Breast epithelium (tissue), 4 donors: ENCODE measurements at regions not wholly inside any gene's neighbourhood (a gene's known extent, or its start where the extent isn't known, plus 50 kb on each side); places are given as distances from the start of the nearest gene placed in this dataset.

Experiments
- DNase-seq, 2 donors: peaks; one replicate each; pipeline ENCODE4 v3.0.0-alpha.2; 2019; ENCODE audit warnings: low spot score in 2 of 2
- H3K27ac ChIP-seq, 2 donors: fragments of 200-600 bp; sonication (generic) in 1 of 2; one replicate each; pipeline ENCODE4 v1.5.1; 2016 to 2019; ENCODE audit warnings: mild to moderate bottlenecking in 1 of 2
- H3K27me3 ChIP-seq, 2 donors: fragments of 200-600 bp; sonication (generic) in 1 of 2; one replicate each; pipeline versions ENCODE4 v1.5.1 to v1.6.0; 2017 to 2019; ENCODE audit warnings: control low read depth in 1 of 2, mild to moderate bottlenecking in 1 of 2
- H3K36me3 ChIP-seq: fragments of 200-600 bp; one replicate; pipeline ENCODE4 v1.5.1; 2019
- H3K4me1 ChIP-seq, 2 donors: fragments of 200-600 bp; sonication (generic); one replicate each; pipeline ENCODE4 v1.5.1; 2016 to 2019; ENCODE audit warnings: control low read depth in 1 of 2
- H3K4me3 ChIP-seq, 3 donors: fragments of 200-600 bp; sonication (generic); 1 replicate in 2 of 3; 2 replicates in 1 of 3; pipeline ENCODE4 v1.5.1; 2016 to 2019; ENCODE audit warnings: mild to moderate bottlenecking in 3 of 3, moderate library complexity in 2 of 3
- H3K9me3 ChIP-seq, 2 donors: fragments of 200-600 bp; sonication (generic) in 1 of 2; one replicate each; pipeline ENCODE4 v1.5.1; 2016 to 2019; ENCODE audit warnings: control low read depth in 1 of 2
- CTCF ChIP-seq, 3 donors: fragments of 450-650 bp; IDR thresholded peaks; one replicate each; pipeline ENCODE4 v1.5.1; 2016 to 2017; ENCODE audit warnings: antibody characterized with exemption in 3 of 3, mild to moderate bottlenecking in 3 of 3, moderate library complexity in 3 of 3
- POLR2A ChIP-seq: fragments of 450-650 bp; IDR thresholded peaks from one replicate; pipeline ENCODE4 v1.6.1; 2016; ENCODE audit warnings: antibody characterized with exemption, mild to moderate bottlenecking, moderate library complexity
- POLR2AphosphoS5 ChIP-seq, 3 donors: sonication (generic); formaldehyde crosslinking; IDR thresholded peaks; one replicate each; pipeline ENCODE4 v1.6.1; 2017; ENCODE audit warnings: antibody characterized with exemption in 3 of 3
- intact Hi-C: fragments of 100-400 bp; cut with DNase I; formaldehyde crosslinking; loops from one replicate; pipeline ENCODE4 v1.15.1; 2023; ENCODE audit warnings: low total_unique reads

DNA sequence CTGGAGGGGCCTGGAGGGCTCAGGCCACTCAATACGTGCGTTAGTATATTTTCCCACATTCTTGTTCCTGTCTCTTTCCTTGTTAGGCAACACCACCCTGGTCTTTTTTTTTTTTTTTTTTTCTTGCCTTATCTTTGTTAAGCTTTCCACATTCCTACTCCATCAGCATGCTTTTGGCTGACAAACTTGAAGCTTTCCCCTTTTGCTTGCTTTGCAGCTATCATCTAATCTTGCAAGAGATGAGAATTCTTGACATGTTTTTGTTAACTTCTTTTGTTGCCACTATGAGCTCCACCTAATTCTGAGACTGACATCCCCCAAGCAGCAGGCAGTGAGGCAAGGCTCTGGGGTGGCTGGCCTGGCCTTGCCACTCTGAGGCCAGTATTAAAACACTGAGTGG, 52.5 kb upstream of the NRP1 start:
- intact Hi-C loops = no loop called here
- no peaks in the 10 kb centered on the region for H3K27me3 ChIP-seq
- no peaks in the 10 kb centered on the region for H3K9me3 ChIP-seq
- TF ChIP-seq POLR2A = no peak
- TF ChIP-seq CTCF (IDR thresholded peaks at IDR 0.05) = no peak
- TF ChIP-seq POLR2AphosphoS5 (IDR thresholded peaks at IDR 0.05) = no peak
- no peaks in the 10 kb centered on the region for H3K36me3 ChIP-seq
- no peaks in the 10 kb centered on the region for H3K4me1 ChIP-seq
- H3K4me3 ChIP-seq = no peak overlapping the region
- H3K27ac ChIP-seq = no peak overlapping the region
- no peak for DNase-seq

DNA sequence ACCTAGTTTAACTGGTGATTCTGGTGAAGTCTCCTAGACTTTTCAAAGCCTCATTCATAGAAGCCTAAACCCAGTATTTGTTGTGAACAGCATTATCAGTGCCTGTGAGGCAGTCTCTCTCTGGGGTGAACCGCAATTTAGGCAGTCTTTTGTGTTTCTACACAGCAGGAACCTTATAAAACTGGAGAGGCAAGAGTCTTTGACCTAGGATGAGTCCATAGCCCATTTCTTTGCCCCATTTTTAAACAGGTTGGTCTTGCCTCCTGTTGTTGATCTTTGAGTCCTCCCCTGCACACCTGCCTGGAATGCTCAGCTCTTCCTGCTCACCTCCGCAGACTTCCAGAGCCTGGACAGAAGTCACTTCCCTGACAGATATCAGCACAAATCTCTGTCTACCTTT, 51.2 kb upstream of the NRP1 start:
- intact Hi-C loops = no loop called here
- Histone ChIP-seq H3K4me3 (no peak overlapping the region), H3K9me3 (no peaks in the 10 kb centered on the region), H3K27me3 (no peaks in the 10 kb centered on the region), H3K36me3 (no peaks in the 10 kb centered on the region), H3K4me1 (no peaks in the 10 kb centered on the region), H3K27ac (no peak overlapping the region)
- DNase-seq = no peak
- TF ChIP-seq POLR2A (no peak), POLR2AphosphoS5 (IDR thresholded peaks at IDR 0.05) (no peak), CTCF (IDR thresholded peaks at IDR 0.05) (no peak)

GRCh38 chr10:33385015-33385414, 50.5 kb upstream of the NRP1 start:
- Histone ChIP-seq H3K4me3 (no peak overlapping the region), H3K9me3 (no peaks in the 10 kb centered on the region), H3K27ac (no peak overlapping the region), H3K4me1 (no peaks in the 10 kb centered on the region), H3K36me3 (no peaks in the 10 kb centered on the region), H3K27me3 (no peaks in the 10 kb centered on the region)
- intact Hi-C loops = no loop called here
- no peak for DNase-seq
- no peak for TF ChIP-seq POLR2A
